GM12878 (cell line): ENCODE measurements at regions not wholly inside any gene's neighbourhood (a gene's known extent, or its start where the extent isn't known, plus 50 kb on each side); places are given as distances from the start of the nearest gene placed in this dataset.

ENCODE experiments used
- ATAC-seq: fragments of 200-7000 bp; cut with Tn5 transposase; 3 replicates; pipeline ENCODE4 v1.9.1; 2020; ENCODE audit warnings: mild to moderate bottlenecking, moderate library complexity
- BruUV-seq: library from RNA; stranded (reverse); fragments of 400-500 nt; replicated peaks from 2 replicates; lab custom pipeline; 2021; lab: Mats Ljungman, UMichigan
- CTCF ChIA-PET: fragments of 300-600 bp; sonication (Branson Sonifier 250); formaldehyde crosslinking; extraction: SDS; loops from one replicate; lab custom pipeline; 2021; ENCODE audit warnings: inconsistent platforms; lab: Yijun Ruan, JAX
- POLR2A ChIA-PET: fragments of 350-600 bp; formaldehyde crosslinking; extraction: SDS; loops from one replicate; lab custom pipeline; 2021; ENCODE audit warnings: inconsistent platforms; lab: Charles Lee
- RAD21 ChIA-PET: fragments of 300-600 bp; sonication (Branson Sonifier 250); formaldehyde crosslinking; loops from one replicate; lab custom pipeline; 2023; ENCODE audit warnings: antibody characterized with exemption; ENCODE audit not compliant: unreplicated experiment; lab: Charles Lee
- SMC1A ChIA-PET: fragments of 300-600 bp; sonication (Branson Sonifier 250); formaldehyde crosslinking; loops from one replicate; lab custom pipeline; 2023; ENCODE audit not compliant: unreplicated experiment, uncharacterized antibody; lab: Charles Lee
- DNase-seq: peaks from one replicate; pipeline ENCODE4 v3.0.0-alpha.2; 2011; ENCODE audit warnings: low read depth, low spot score
- FAIRE-seq: peaks from 3 replicates; lab custom pipeline; 2011; peaks lifted over from hg19 to GRCh38; lab: Jason Lieb, UNC
- H2AFZ ChIP-seq: 2 replicates; pipeline ENCODE4 v1.6.0; 2011; ENCODE audit warnings: low read depth, low read length, control low read depth; ENCODE audit not compliant: control insufficient read depth
- H3K27ac ChIP-seq: 2 replicates; pipeline ENCODE4 v1.5.1; 2011; ENCODE audit warnings: control low read depth; ENCODE audit not compliant: control insufficient read depth, insufficient read depth
- H3K27me3 ChIP-seq, 2 experiments: replicated peaks in 1 of 2; 2 replicates each; pipeline versions ENCODE4 v1.6.0 to v1.6.1; 2011; ENCODE audit warnings: low read length in 1 of 2; ENCODE audit not compliant: control insufficient read depth in 2 of 2, insufficient read depth in 2 of 2
- H3K36me3 ChIP-seq, 2 experiments: 2 replicates each; pipeline ENCODE4 v1.5.1; 2011; ENCODE audit warnings: low read length in 1 of 2; ENCODE audit not compliant: control insufficient read depth in 2 of 2, insufficient read depth in 2 of 2
- H3K4me1 ChIP-seq: 2 replicates; pipeline ENCODE4 v1.6.1; 2011; ENCODE audit warnings: mild to moderate bottlenecking, low read length, moderate library complexity, mixed read lengths; ENCODE audit not compliant: control insufficient read depth, insufficient read depth
- H3K4me2 ChIP-seq: 2 replicates; pipeline ENCODE4 v1.6.0; 2011; ENCODE audit warnings: control low read depth; ENCODE audit not compliant: control insufficient read depth, insufficient read depth
- H3K4me3 ChIP-seq: fragments of 200-600 bp; sonication (generic); 2 replicates; pipeline ENCODE4 v1.5.1; 2016
- H3K79me2 ChIP-seq: 2 replicates; pipeline ENCODE4 v1.6.0; 2011; ENCODE audit warnings: low read length; ENCODE audit not compliant: control insufficient read depth, insufficient read depth
- H3K9ac ChIP-seq: 2 replicates; pipeline ENCODE4 v1.8.0; 2011; ENCODE audit warnings: low read length, control low read depth, mixed read lengths; ENCODE audit not compliant: control insufficient read depth, insufficient read depth
- H3K9me3 ChIP-seq: replicated peaks from 3 replicates; pipeline ENCODE4 v1.5.1; 2011; ENCODE audit warnings: mild to moderate bottlenecking, low read length; ENCODE audit not compliant: control insufficient read depth, insufficient read depth
- H4K20me1 ChIP-seq: 2 replicates; pipeline ENCODE4 v1.6.0; 2011; ENCODE audit not compliant: control insufficient read depth, insufficient read depth
- FOXM1 ChIP-seq: IDR thresholded peaks from 2 replicates; pipeline ENCODE4 v1.6.1; 2012; ENCODE audit warnings: low read depth, mild to moderate bottlenecking, inconsistent platforms, low read length, moderate library complexity
- JUNB ChIP-seq: IDR thresholded peaks from 2 replicates; pipeline ENCODE4 v1.6.1; 2016; ENCODE audit warnings: antibody characterized with exemption, mild to moderate bottlenecking
- POLR2AphosphoS2 ChIP-seq: IDR thresholded peaks from 2 replicates; pipeline ENCODE4 v1.6.1; 2011; ENCODE audit warnings: low read depth, mild to moderate bottlenecking, low read length, improper control_type of control experiment, moderate library complexity
- ZNF384 ChIP-seq: IDR thresholded peaks from 2 replicates; pipeline ENCODE4 v1.6.1; 2012; ENCODE audit warnings: low read depth, mild to moderate bottlenecking, low read length, improper control_type of control experiment, borderline replicate concordance
- ZNF687 ChIP-seq: fragments of 450-650 bp; IDR thresholded peaks from 2 replicates; pipeline ENCODE4 v1.6.1; 2017; ENCODE audit warnings: mild to moderate bottlenecking, moderate library complexity
- WGBS: methylation state at CpG from one replicate; pipeline ENCODE4 v1.1.6; 2016; ENCODE audit warnings: low lambda C conversion rate; ENCODE audit not compliant: insufficient replicate concordance, insufficient coverage; ENCODE audit errors: missing lambda C conversion rate; 5-methylcytosine and 5-hydroxymethylcytosine counted together
- in situ Hi-C: fragments of 300-500 bp; cut with MboI; formaldehyde crosslinking; loops from 9 replicates; pipeline ENCODE4 v1.14.3; 2018; ENCODE audit warnings: mixed read lengths
- intact Hi-C: fragments of 100-400 bp; cut with micrococcal nuclease; formaldehyde crosslinking; loops from one replicate; pipeline ENCODE4 v1.14.2; 2022; ENCODE audit not compliant: unreplicated experiment

- TF ChIP-seq ZNF687 (no peak), ZNF384 (no peak)
Observed at GRCh38 chr9:116087751-116088194, 65.8 kb upstream of the PAPPA start (continued).

GRCh38 chr9:116088396-116088795 is 65.2 kb upstream of the PAPPA start:
- Histone ChIP-seq H3K27me3 (no peaks in the 10 kb centered on the region), H3K9me3 (no peaks in the 10 kb centered on the region), H2AFZ (no peak overlapping the region), H3K27ac (no peak overlapping the region), H3K4me1 (no peaks in the 10 kb centered on the region), H3K4me3 (no peak overlapping the region), H3K36me3 (no peaks in the 10 kb centered on the region), H3K79me2 (no peaks in the 10 kb centered on the region), H3K4me2 (no peak overlapping the region), H4K20me1 (no peaks in the 10 kb centered on the region), H3K9ac (no peak overlapping the region)
- no peak for ATAC-seq
- SMC1A ChIA-PET = no interaction called here
- no peak for TF ChIP-seq POLR2AphosphoS2
- TF ChIP-seq FOXM1 = no peak
- no peak for TF ChIP-seq JUNB
- WGBS = 35% methylated on average over 4 of the region's 4 CpGs
- CTCF ChIA-PET = no interaction called here
- no peak for FAIRE-seq
- POLR2A ChIA-PET = no interaction called here
- RAD21 ChIA-PET = no interaction called here
- no TSS peak for BruUV-seq
- in situ Hi-C loops = no loop called here
- no peak for DNase-seq
- intact Hi-C loops = no loop called here
